ENCODE measurements at regions not wholly inside any gene's neighbourhood (a gene's known extent, or its start where the extent isn't known, plus 50 kb on each side); places are given as distances from the start of the nearest gene placed in this dataset.

GRCh38 chr2:226352941-226353560 lies 446.6 kb downstream of the IRS1 start:
- no peak for TF ChIP-seq CTCF (IDR thresholded peaks at IDR 0.05; ENCODE audit: insufficient read depth, low read length)
- TF ChIP-seq, protein P1, sequence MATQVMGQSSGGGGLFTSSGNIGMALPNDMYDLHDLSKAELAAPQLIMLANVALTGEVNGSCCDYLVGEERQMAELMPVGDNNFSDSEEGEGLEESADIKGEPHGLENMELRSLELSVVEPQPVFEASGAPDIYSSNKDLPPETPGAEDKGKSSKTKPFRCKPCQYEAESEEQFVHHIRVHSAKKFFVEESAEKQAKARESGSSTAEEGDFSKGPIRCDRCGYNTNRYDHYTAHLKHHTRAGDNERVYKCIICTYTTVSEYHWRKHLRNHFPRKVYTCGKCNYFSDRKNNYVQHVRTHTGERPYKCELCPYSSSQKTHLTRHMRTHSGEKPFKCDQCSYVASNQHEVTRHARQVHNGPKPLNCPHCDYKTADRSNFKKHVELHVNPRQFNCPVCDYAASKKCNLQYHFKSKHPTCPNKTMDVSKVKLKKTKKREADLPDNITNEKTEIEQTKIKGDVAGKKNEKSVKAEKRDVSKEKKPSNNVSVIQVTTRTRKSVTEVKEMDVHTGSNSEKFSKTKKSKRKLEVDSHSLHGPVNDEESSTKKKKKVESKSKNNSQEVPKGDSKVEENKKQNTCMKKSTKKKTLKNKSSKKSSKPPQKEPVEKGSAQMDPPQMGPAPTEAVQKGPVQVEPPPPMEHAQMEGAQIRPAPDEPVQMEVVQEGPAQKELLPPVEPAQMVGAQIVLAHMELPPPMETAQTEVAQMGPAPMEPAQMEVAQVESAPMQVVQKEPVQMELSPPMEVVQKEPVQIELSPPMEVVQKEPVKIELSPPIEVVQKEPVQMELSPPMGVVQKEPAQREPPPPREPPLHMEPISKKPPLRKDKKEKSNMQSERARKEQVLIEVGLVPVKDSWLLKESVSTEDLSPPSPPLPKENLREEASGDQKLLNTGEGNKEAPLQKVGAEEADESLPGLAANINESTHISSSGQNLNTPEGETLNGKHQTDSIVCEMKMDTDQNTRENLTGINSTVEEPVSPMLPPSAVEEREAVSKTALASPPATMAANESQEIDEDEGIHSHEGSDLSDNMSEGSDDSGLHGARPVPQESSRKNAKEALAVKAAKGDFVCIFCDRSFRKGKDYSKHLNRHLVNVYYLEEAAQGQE (IDR thresholded peaks at IDR 0.05; ENCODE audit: insufficient replicate concordance, low read depth), result no peak
